ENCODE measurements at regions not wholly inside any gene's neighbourhood (a gene's known extent, or its start where the extent isn't known, plus 50 kb on each side); places are given as distances from the start of the nearest gene placed in this dataset.
"Not testable (repeated sequence)": the region's sequence is repeated elsewhere in the genome, so short reads cannot be mapped to it uniquely, and the experiment has no call there.

GRCh38 chr14:26282011-26282410 lies 315.8 kb downstream of the NOVA1 start:
- TF ChIP-seq POLR2A (IDR thresholded peaks at IDR 0.05; ENCODE audit: low read depth); POLR2AphosphoS5 (IDR thresholded peaks at IDR 0.05); CTCF (IDR thresholded peaks at IDR 0.05): not testable (repeated sequence)

Data from esophagus muscularis mucosa (tissue), 3 donors.